ENCODE measurements at regions not wholly inside any gene's neighbourhood (a gene's known extent, or its start where the extent isn't known, plus 50 kb on each side); places are given as distances from the start of the nearest gene placed in this dataset.

DNA sequence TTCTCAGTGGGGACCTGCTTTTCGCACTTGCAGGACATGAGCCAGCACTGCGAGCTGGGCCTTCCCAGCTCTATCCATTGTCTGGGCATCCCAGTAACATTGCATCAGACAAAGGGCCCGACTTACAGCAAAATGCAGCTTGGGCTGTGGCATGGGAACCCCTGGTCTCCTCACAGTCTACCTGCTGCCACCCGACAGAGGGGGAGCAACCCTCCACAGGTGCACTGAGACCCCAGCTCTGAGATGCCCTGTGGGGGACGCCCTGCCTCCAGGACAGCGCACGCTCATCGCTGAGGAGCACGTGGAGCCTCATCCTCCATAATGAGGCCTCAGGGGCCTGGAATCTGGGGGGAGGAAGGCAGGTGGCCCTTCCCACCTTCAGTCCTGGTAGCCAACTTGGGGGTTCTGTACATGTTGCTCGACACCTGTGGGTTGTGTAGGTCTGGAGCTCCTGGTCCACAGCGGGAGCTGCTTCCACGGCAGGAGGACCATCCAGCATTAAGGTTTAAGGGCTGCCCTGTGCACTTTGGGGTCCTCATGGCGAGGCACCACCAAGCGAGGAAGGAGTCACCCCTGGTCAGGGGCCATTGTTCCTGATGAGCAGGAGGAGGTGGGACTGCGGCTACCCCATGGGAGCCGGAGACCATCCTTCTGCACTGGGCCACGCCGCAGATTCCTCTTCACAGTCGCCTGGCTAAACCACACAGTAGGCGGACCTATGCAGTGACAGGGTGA lies 376.5 kb upstream of the IRX1 start:
- Mint-ChIP-seq H3K27ac (no peak overlapping the region), H3K9me3 (no peaks in the 10 kb centered on the region), H3K4me1 (ENCODE audit: low read depth) (no peaks in the 10 kb centered on the region), H3K4me3 (no peak overlapping the region), H3K36me3 (ENCODE audit: low read depth) (no peaks in the 10 kb centered on the region), H3K27me3 (no peaks in the 10 kb centered on the region)
- intact Hi-C loops (cut with micrococcal nuclease) = no loop called here

- Mint-ChIP-seq H3K36me3 (ENCODE audit: low read depth) (no peaks in the 10 kb centered on the region), H3K27ac (no peak overlapping the region), H3K27me3 (no peaks in the 10 kb centered on the region), H3K9me3 (no peaks in the 10 kb centered on the region), H3K4me1 (ENCODE audit: low read depth) (no peaks in the 10 kb centered on the region), H3K4me3 (no peak overlapping the region)
- intact Hi-C loops (cut with micrococcal nuclease) = no loop called here
Measured at GRCh38 chr5:3217771-3218495, 377.7 kb upstream of the IRX1 start.

DNA sequence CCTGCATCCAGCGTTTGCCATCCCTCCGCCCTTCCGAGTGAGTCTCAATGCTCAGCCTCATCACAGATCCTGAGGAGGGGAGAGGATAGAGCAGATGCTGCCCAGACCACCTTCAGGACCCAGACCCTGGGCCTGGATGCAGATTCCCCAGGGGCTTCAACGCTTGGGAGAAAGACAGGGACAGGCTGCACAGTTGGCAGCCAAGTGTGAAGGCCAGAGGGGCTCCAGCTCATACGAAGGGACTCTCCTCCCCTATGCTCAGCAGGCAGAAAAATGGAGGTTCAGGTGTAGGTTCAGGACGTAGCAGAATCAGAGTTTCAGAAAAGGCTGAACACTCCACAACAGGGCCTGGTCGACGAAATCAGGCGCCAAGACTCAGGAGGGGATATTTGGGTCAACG lies 378.5 kb upstream of the IRX1 start:
- Mint-ChIP-seq H3K27me3 (no peaks in the 10 kb centered on the region), H3K27ac (no peak overlapping the region), H3K4me3 (no peak overlapping the region), H3K36me3 (ENCODE audit: low read depth) (no peaks in the 10 kb centered on the region), H3K9me3 (no peaks in the 10 kb centered on the region), H3K4me1 (ENCODE audit: low read depth) (no peaks in the 10 kb centered on the region)
- intact Hi-C loops (cut with micrococcal nuclease) = no loop called here

GRCh38 chr5:3216386-3216785 lies 379.2 kb upstream of the IRX1 start:
- Mint-ChIP-seq H3K4me3 (no peak overlapping the region), H3K27me3 (no peaks in the 10 kb centered on the region), H3K4me1 (ENCODE audit: low read depth) (no peaks in the 10 kb centered on the region), H3K9me3 (no peaks in the 10 kb centered on the region), H3K36me3 (ENCODE audit: low read depth) (no peaks in the 10 kb centered on the region), H3K27ac (no peak overlapping the region)
- intact Hi-C loops (cut with micrococcal nuclease) = no loop called here

GRCh38 chr5:3214838-3215374 lies 380.7 kb upstream of the IRX1 start:
- no peaks in the 10 kb centered on the region for H3K9me3 Mint-ChIP-seq
- no peaks in the 10 kb centered on the region for H3K27me3 Mint-ChIP-seq
- no peaks in the 10 kb centered on the region for H3K4me1 Mint-ChIP-seq (ENCODE audit: low read depth)
- intact Hi-C loops (cut with micrococcal nuclease) = no loop called here
- no peak overlapping the region for H3K4me3 Mint-ChIP-seq
- H3K27ac Mint-ChIP-seq = no peak overlapping the region
- H3K36me3 Mint-ChIP-seq (ENCODE audit: low read depth) = no peaks in the 10 kb centered on the region

GRCh38 chr5:3214396-3214795 lies 381.2 kb upstream of the IRX1 start:
- Mint-ChIP-seq H3K4me3 (no peak overlapping the region), H3K4me1 (ENCODE audit: low read depth) (no peaks in the 10 kb centered on the region), H3K36me3 (ENCODE audit: low read depth) (no peaks in the 10 kb centered on the region), H3K9me3 (no peaks in the 10 kb centered on the region), H3K27ac (no peak overlapping the region), H3K27me3 (no peaks in the 10 kb centered on the region)
- intact Hi-C loops (cut with micrococcal nuclease) = no loop called here

- intact Hi-C loops (cut with micrococcal nuclease) = no loop called here
- Mint-ChIP-seq H3K9me3 (no peaks in the 10 kb centered on the region), H3K27ac (no peak overlapping the region), H3K27me3 (no peaks in the 10 kb centered on the region), H3K4me3 (no peak overlapping the region), H3K4me1 (ENCODE audit: low read depth) (no peaks in the 10 kb centered on the region), H3K36me3 (ENCODE audit: low read depth) (no peaks in the 10 kb centered on the region)
Measured at GRCh38 chr5:3212869-3213268, 382.8 kb upstream of the IRX1 start.

DNA sequence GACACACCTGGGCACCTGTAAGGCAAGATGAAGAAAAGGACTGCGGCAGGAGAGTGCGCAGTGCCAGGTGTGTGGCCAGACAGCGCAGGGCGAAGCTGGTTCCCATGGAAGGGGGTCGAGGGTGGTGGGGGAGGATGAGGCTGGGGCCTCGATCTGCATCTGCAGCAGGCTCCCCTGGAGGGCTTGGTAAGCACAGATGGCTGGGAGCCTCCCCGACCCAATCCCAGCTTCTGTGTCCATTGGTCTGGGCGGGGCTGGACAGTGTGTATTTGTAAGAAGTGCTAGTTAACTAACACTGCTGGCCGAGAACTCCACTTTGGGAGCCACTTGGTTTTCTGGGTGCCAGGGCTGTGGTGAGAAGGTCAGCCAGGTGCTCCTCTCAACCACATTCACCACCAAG lies 385.1 kb upstream of the IRX1 start:
- H3K4me1 Mint-ChIP-seq (ENCODE audit: low read depth) = no peaks in the 10 kb centered on the region
- H3K27ac Mint-ChIP-seq = no peak overlapping the region
- peaks cover 3% of the 10 kb centered on the region for H3K9me3 Mint-ChIP-seq
- no peaks in the 10 kb centered on the region for H3K36me3 Mint-ChIP-seq (ENCODE audit: low read depth)
- no peak overlapping the region for H3K4me3 Mint-ChIP-seq
- intact Hi-C loops (cut with micrococcal nuclease) = no loop called here
- H3K27me3 Mint-ChIP-seq = no peaks in the 10 kb centered on the region

- no peaks in the 10 kb centered on the region for H3K36me3 Mint-ChIP-seq (ENCODE audit: low read depth)
- H3K9me3 Mint-ChIP-seq = peaks cover 9% of the 10 kb centered on the region
- intact Hi-C loops (cut with micrococcal nuclease) = no loop called here
- H3K4me1 Mint-ChIP-seq (ENCODE audit: low read depth) = no peaks in the 10 kb centered on the region
- no peaks in the 10 kb centered on the region for H3K27me3 Mint-ChIP-seq
- H3K27ac Mint-ChIP-seq = no peak overlapping the region
- H3K4me3 Mint-ChIP-seq = no peak overlapping the region
Measured at GRCh38 chr5:3209918-3210317, 385.7 kb upstream of the IRX1 start.

DNA sequence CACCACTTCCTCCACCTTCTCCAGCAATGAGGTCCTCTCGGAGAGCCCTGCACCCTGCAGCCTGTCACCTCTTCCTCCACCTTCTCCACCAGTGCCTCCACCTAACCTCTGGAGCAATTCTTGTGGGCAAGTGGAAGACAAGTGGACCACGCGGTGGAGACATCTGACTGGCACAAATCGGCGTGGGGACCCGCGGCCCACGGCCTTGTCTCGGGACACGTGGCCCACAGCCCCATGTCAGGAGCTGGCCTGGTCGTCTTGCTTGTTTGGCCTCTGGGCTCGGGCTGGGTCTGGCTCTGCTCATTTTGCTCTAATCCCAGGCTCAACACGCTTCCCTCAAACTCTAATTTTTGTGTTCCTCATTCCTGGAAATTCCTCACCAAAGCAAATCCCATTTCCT lies 393.1 kb upstream of the IRX1 start:
- no peaks in the 10 kb centered on the region for H3K4me1 Mint-ChIP-seq (ENCODE audit: low read depth)
- H3K9me3 Mint-ChIP-seq = peaks cover 12% of the 10 kb centered on the region
- peaks cover 8% of the 10 kb centered on the region for H3K27me3 Mint-ChIP-seq
- H3K4me3 Mint-ChIP-seq = no peak overlapping the region
- H3K27ac Mint-ChIP-seq = no peak overlapping the region
- no peaks in the 10 kb centered on the region for H3K36me3 Mint-ChIP-seq (ENCODE audit: low read depth)
- intact Hi-C loops (cut with micrococcal nuclease) = no loop called here

- Mint-ChIP-seq H3K4me1 (ENCODE audit: low read depth) (no peaks in the 10 kb centered on the region), H3K9me3 (peaks cover 12% of the 10 kb centered on the region), H3K27me3 (peaks cover 14% of the 10 kb centered on the region), H3K4me3 (no peak overlapping the region), H3K27ac (no peak overlapping the region), H3K36me3 (ENCODE audit: low read depth) (no peaks in the 10 kb centered on the region)
- intact Hi-C loops (cut with micrococcal nuclease) = no loop called here
Measured at GRCh38 chr5:3201941-3202340, 393.7 kb upstream of the IRX1 start.

DNA sequence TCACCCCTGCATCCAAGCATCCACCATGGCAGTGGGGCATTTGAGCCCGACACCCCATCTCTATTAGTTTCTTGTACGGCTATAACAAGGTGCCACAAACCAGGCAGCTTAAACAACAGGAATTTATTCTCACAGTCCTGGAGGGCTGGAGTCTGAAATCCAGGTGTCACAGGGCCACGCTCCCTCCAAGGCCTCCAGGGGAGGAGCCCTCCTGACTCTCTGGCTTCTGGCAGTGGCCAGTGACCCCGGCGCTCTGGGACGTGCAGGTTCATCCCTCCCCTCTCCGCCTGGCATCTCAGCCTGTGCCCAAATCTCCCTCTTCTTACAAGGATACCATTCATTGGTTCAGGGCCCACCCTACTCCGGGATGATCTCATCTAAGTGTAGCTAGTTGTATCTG lies 394.5 kb upstream of the IRX1 start:
- no peaks in the 10 kb centered on the region for H3K36me3 Mint-ChIP-seq (ENCODE audit: low read depth)
- intact Hi-C loops (cut with micrococcal nuclease) = no loop called here
- no peaks in the 10 kb centered on the region for H3K4me1 Mint-ChIP-seq (ENCODE audit: low read depth)
- H3K4me3 Mint-ChIP-seq = no peak overlapping the region
- H3K9me3 Mint-ChIP-seq = peaks cover 12% of the 10 kb centered on the region
- H3K27ac Mint-ChIP-seq = no peak overlapping the region
- peaks cover 14% of the 10 kb centered on the region for H3K27me3 Mint-ChIP-seq

DNA sequence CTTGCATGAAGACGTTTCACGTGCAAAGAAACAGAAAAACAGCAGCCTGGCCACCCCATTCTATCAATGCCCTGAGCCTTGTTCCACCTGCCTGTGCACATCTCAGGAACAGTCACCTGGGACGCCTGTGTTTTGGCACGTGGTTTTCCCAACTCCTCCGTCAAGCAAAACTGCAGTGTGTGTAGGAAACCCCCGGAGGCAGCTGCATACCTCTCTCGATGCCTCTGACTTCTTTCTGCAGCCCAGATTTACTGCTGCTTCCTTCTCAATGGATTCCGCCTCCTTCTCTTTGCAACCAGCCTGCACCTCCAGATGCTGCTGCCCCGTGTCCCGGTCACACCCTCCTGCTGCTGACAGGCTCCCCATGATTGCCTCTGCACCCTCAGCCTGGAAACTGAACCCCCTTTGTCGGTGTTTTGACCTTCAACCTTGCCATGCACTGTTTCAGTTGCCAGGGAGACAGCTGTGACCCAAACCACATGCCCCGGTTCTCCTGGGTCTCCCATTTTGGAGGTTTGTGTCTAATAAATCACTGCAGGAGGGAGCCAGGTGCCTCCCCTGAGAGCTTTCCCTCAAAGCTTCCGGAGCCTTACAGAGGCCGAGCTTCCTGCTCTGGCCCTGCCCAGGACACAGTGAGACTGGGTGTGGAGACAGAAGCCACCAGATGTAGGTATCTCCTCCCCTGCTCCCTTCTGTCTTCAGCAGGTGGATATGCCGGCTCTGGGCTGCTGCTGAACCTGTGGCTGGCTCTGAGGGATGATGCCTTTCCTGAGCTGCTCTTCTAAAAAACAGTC lies 395.5 kb upstream of the IRX1 start:
- Mint-ChIP-seq H3K4me1 (ENCODE audit: low read depth) (no peaks in the 10 kb centered on the region), H3K27ac (no peak overlapping the region), H3K27me3 (peaks cover 14% of the 10 kb centered on the region), H3K9me3 (peaks cover 5% of the 10 kb centered on the region), H3K36me3 (ENCODE audit: low read depth) (no peaks in the 10 kb centered on the region), H3K4me3 (no peak overlapping the region)
- intact Hi-C loops (cut with micrococcal nuclease) = no loop called here

GRCh38 chr5:3198074-3198449 lies 397.6 kb upstream of the IRX1 start:
- intact Hi-C loops (cut with micrococcal nuclease) = no loop called here
- H3K4me3 Mint-ChIP-seq = no peak overlapping the region
- no peak overlapping the region for H3K27ac Mint-ChIP-seq
- H3K9me3 Mint-ChIP-seq = no peaks in the 10 kb centered on the region
- no peaks in the 10 kb centered on the region for H3K4me1 Mint-ChIP-seq (ENCODE audit: low read depth)
- H3K36me3 Mint-ChIP-seq (ENCODE audit: low read depth) = no peaks in the 10 kb centered on the region
- H3K27me3 Mint-ChIP-seq = peaks cover 14% of the 10 kb centered on the region
